ENCODE measurements at regions not wholly inside any gene's neighbourhood (a gene's known extent, or its start where the extent isn't known, plus 50 kb on each side); places are given as distances from the start of the nearest gene placed in this dataset.

GRCh38 chr12:107352347-107353081, 259.2 kb upstream of the CRY1 start:
- H3K4me3 ChIP-seq (ENCODE audit: control insufficient read depth, low read depth, low read length) = no peak overlapping the region
- no peak for DNase-seq (ENCODE audit: low read depth)
- no peak for TF ChIP-seq CTCF (IDR thresholded peaks at IDR 0.05; ENCODE audit: control insufficient read depth, insufficient read depth, low read depth, low read length, missing control alignments)

GRCh38 chr12:107353312-107353711, 260.0 kb upstream of the CRY1 start:
- no peak overlapping the region for H3K4me3 ChIP-seq (ENCODE audit: control insufficient read depth, low read depth, low read length)
- DNase-seq (ENCODE audit: low read depth) = no peak
- no peak for TF ChIP-seq CTCF (IDR thresholded peaks at IDR 0.05; ENCODE audit: control insufficient read depth, insufficient read depth, low read depth, low read length, missing control alignments)

- no peak overlapping the region for H3K4me3 ChIP-seq (ENCODE audit: control insufficient read depth, low read depth, low read length)
- no peak for DNase-seq (ENCODE audit: low read depth)
- TF ChIP-seq CTCF (IDR thresholded peaks at IDR 0.05; ENCODE audit: control insufficient read depth, insufficient read depth, low read depth, low read length, missing control alignments) = no peak
Measured at GRCh38 chr12:107355004-107355565, 261.7 kb upstream of the CRY1 start.

GRCh38 chr12:107355612-107356011, 262.3 kb upstream of the CRY1 start:
- no peak for TF ChIP-seq CTCF (IDR thresholded peaks at IDR 0.05; ENCODE audit: control insufficient read depth, insufficient read depth, low read depth, low read length, missing control alignments)
- DNase-seq (ENCODE audit: low read depth) = no peak
- no peak overlapping the region for H3K4me3 ChIP-seq (ENCODE audit: control insufficient read depth, low read depth, low read length)

GRCh38 chr12:107356266-107356936, 263.1 kb upstream of the CRY1 start:
- DNase-seq (ENCODE audit: low read depth) = peak; percentile 47
- no peak overlapping the region for H3K4me3 ChIP-seq (ENCODE audit: control insufficient read depth, low read depth, low read length)
- no peak for TF ChIP-seq CTCF (IDR thresholded peaks at IDR 0.05; ENCODE audit: control insufficient read depth, insufficient read depth, low read depth, low read length, missing control alignments)

GRCh38 chr12:107356937-107357295, 263.6 kb upstream of the CRY1 start:
- H3K4me3 ChIP-seq (ENCODE audit: control insufficient read depth, low read depth, low read length) = no peak overlapping the region
- DNase-seq (ENCODE audit: low read depth) = no peak
- no peak for TF ChIP-seq CTCF (IDR thresholded peaks at IDR 0.05; ENCODE audit: control insufficient read depth, insufficient read depth, low read depth, low read length, missing control alignments)

All from AG09309 (cell line).